Gastrocnemius medialis (tissue), 4 donors: ENCODE measurements at regions not wholly inside any gene's neighbourhood (a gene's known extent, or its start where the extent isn't known, plus 50 kb on each side); places are given as distances from the start of the nearest gene placed in this dataset.

ENCODE experiments used
- POLR2A ChIP-seq, 2 donors: fragments of 450-650 bp; IDR thresholded peaks; one replicate each; pipeline ENCODE4 v1.6.1; 2017; ENCODE audit warnings: antibody characterized with exemption in 2 of 2, mild to moderate bottlenecking in 2 of 2, moderate library complexity in 2 of 2
- TF ChIP-seq, protein P1 (sequence below), 5 experiments: fragments of 450-650 bp in 3 of 5; fragments of 200-600 bp in 2 of 5; sonication (generic) in 2 of 5; IDR thresholded peaks in 4 of 5; conservative IDR thresholded peaks in 1 of 5; 1 replicate in 4 of 5; 2 replicates in 1 of 5; pipeline ENCODE4 v1.5.1; 2016 to 2019; ENCODE audit warnings: antibody characterized with exemption in 5 of 5, mild to moderate bottlenecking in 3 of 5, moderate library complexity in 3 of 5

DNA sequence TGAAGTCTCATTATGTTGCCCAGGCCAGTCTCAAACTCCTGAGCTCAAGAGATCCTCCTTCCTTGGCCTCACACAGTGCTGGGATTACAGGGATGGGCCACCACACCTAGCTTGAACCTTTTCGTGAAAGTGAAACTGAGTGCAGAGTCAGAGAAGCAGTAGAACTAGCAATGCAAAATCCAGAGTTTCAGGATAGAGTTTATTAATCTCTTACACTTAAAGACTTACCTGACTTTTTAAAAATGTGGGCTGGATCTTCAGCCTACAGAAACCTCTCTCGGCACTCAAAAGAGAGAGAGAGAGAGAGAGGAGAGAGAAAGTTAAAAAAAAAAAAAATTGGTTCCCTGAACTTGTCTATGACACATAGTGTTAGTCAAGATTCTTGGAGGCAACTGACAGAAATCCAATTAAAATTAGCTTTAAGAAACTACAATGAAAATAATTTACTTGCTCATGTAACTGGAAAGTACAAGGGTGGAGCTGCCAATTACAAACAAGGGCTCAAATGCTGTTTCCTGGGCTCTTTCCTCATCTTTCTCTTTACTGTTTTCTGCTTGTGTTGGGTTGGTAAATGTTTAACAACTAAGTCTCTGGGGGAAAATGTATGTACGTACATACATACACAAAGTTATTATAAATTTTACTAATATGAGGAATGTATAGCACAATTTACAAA, 98.1 kb upstream of the CERS6 start:
- TF ChIP-seq, protein P1, sequence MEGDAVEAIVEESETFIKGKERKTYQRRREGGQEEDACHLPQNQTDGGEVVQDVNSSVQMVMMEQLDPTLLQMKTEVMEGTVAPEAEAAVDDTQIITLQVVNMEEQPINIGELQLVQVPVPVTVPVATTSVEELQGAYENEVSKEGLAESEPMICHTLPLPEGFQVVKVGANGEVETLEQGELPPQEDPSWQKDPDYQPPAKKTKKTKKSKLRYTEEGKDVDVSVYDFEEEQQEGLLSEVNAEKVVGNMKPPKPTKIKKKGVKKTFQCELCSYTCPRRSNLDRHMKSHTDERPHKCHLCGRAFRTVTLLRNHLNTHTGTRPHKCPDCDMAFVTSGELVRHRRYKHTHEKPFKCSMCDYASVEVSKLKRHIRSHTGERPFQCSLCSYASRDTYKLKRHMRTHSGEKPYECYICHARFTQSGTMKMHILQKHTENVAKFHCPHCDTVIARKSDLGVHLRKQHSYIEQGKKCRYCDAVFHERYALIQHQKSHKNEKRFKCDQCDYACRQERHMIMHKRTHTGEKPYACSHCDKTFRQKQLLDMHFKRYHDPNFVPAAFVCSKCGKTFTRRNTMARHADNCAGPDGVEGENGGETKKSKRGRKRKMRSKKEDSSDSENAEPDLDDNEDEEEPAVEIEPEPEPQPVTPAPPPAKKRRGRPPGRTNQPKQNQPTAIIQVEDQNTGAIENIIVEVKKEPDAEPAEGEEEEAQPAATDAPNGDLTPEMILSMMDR (IDR thresholded peaks at IDR 0.05 in 4 of 5, conservative IDR thresholded peaks at IDR 0.05 in 1 of 5): no peak
- no peak for TF ChIP-seq POLR2A (IDR thresholded peaks at IDR 0.05)
